Central memory CD8-positive, alpha-beta T cell (primary cell): ENCODE measurements at regions not wholly inside any gene's neighbourhood (a gene's known extent, or its start where the extent isn't known, plus 50 kb on each side); places are given as distances from the start of the nearest gene placed in this dataset.

Source experiments
- ATAC-seq: fragments of 150-1000 bp; cut with Tn5 transposase; replicated peaks from 2 replicates; pipeline ENCODE4 v1.10.0; 2022; ENCODE audit warnings: mild to moderate bottlenecking, moderate FRiP score, moderate number of reproducible peaks; ENCODE audit not compliant: poor library complexity, severe bottlenecking; ENCODE audit errors: extremely low read depth
- DNase-seq, 2 donors: peaks; one replicate each; pipeline ENCODE4 v3.0.0; 2021; ENCODE audit warnings: low spot score in 2 of 2
- H3K27ac Mint-ChIP-seq: one replicate; pipeline ENCODE4 v1.8.0; 2022; ENCODE audit warnings: low read depth, mild to moderate bottlenecking, moderate library complexity, mixed read lengths
- H3K27me3 Mint-ChIP-seq: one replicate; pipeline ENCODE4 v1.8.0; 2022; ENCODE audit warnings: mixed read lengths
- H3K36me3 Mint-ChIP-seq: one replicate; pipeline ENCODE4 v1.8.0; 2022; ENCODE audit warnings: mild to moderate bottlenecking, moderate library complexity, mixed read lengths; ENCODE audit not compliant: insufficient read depth
- H3K4me1 Mint-ChIP-seq: one replicate; pipeline ENCODE4 v1.8.0; 2022; ENCODE audit warnings: mixed read lengths
- H3K4me3 Mint-ChIP-seq: one replicate; pipeline ENCODE4 v1.8.0; 2022; ENCODE audit warnings: mild to moderate bottlenecking, moderate library complexity, mixed read lengths
- H3K9me3 Mint-ChIP-seq: one replicate; pipeline ENCODE4 v1.8.0; 2022; ENCODE audit warnings: mixed read lengths

DNA sequence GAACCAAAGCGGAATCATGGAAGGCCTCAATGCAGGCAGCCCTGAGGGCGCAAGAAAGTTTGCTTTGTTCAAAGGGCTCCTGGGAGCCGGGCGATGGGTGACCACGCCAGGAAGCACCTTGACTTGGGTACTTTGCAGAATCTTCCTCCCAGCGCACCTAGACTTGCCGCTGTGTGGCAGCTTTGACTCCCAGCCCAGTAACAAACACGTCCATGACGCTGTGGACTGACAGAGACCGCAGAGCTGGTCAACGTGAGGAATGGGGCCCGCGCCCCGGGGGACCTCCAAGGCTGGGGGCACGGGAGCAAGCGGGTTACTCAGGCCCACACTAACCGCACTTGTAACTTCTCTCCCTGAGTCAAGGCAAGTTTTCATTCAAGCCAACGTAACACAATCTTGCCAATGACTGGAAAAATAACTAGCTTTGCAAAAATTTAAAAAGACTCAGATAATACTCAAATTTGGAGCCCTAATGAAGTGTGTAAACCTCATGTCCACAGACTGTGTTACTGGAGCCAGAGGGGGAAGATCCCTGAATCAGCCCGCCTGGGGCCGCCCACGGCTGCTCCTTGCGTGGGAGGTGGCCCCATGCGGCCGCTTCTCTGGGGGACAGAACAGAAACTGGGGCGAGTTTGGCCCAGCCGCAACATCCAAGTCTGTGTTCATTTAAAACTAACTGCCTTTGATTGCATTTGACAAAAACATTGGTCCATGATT, 130.8 kb downstream of the DNAJB6 start:
- H3K27ac Mint-ChIP-seq, result no peak overlapping the region
- H3K4me1 Mint-ChIP-seq, result peaks cover 27% of the 10 kb centered on the region
- no peaks in the 10 kb centered on the region for H3K9me3 Mint-ChIP-seq
- ATAC-seq (no peak), DNase-seq (no peak)
- H3K36me3 Mint-ChIP-seq, result peaks cover 4% of the 10 kb centered on the region
- H3K4me3 Mint-ChIP-seq, result no peak overlapping the region
- H3K27me3 Mint-ChIP-seq, result peaks cover 18% of the 10 kb centered on the region

DNA sequence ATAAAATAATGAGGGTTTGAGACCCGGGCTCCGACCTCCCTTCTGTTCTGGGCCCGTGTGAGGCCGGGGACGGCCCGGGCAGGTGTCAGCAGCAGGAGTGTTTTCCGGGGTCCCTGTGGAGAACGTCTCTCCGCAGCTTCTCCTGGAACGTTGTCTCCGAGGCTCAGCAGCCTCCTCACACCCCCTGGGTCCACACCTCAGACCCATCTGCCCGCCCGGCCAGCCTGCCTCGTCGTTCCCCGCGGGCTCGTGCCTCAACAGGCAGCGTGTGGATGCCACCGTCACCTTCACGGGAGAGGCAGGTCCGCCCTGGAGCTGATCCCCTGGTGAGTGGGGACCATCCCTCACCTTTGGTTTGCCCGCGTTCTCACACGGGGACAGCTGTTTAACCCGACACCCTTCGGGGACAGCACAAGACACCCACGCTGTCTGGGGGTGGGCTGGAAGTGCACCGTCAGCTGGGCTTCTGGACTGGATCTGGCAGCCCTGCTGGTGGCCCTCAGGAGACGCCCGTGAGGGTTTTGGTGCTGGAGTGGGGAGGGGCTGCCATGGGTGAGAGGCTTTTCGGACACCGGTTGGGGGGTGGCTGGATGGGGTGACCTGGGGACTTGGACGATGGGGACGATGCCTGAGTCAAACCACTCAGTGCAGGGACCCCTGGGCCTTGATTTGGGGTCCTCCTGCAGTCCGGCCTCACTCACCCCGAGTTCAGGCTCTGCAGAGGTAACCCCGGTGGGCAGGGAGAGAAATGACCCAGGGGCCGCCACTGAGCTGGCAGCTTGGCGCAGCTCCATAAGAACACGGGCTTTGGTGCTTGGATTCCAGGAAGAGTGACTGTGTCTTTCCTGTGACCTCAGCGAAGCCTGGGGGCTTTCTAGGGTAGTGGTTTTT, 131.7 kb downstream of the DNAJB6 start:
- H3K4me1 Mint-ChIP-seq, result peaks cover 23% of the 10 kb centered on the region
- ATAC-seq (no peak), DNase-seq (no peak)
- H3K27ac Mint-ChIP-seq, result no peak overlapping the region
- H3K9me3 Mint-ChIP-seq, result no peaks in the 10 kb centered on the region
- no peak overlapping the region for H3K4me3 Mint-ChIP-seq
- peaks cover 4% of the 10 kb centered on the region for H3K36me3 Mint-ChIP-seq
- H3K27me3 Mint-ChIP-seq, result peaks cover 18% of the 10 kb centered on the region

DNA sequence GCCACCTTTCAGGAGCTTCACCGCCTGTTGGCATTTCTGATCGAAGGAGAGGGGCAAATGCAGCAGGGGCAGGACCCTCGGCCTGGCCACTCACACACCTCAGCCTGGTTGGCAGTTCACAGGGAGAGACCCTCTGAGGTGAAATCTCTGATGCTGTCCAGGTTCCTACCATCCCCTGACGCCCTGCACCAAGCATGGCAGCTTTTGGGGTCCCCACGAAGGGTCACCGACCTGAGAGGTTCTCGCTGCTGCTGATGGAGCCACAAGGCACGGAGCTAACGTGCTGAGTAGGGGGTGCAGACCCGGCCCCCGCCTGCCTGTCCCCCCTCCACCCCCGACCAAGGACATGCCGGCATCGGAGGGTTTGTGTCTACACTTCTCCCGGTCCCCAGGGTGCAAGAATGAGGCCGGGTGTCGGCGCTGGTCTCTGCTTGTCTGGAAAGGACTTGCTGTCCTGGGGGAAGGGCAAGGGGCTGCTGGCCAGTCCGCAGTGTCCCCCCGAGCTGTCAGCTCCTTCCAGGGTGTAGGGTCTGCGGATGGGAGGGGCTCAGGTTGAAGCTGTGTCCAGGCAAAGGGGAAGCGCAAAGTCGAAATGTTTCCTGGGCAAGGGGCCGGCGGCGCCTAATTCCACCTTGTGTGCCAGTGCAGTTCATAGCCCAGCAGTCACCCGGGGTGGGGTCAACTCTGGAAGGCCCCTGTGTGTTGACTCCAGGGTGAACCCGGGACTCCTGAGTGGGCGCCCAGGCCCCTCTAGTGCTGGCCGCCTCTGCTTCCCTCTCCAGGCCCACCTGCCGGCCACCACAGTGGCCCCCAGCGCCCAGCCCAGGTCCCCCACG, 132.6 kb downstream of the DNAJB6 start:
- ATAC-seq (no peak), DNase-seq (no peak)
- Mint-ChIP-seq H3K4me1 (peaks cover 23% of the 10 kb centered on the region), H3K9me3 (no peaks in the 10 kb centered on the region), H3K27me3 (peaks cover 18% of the 10 kb centered on the region), H3K4me3 (no peak overlapping the region), H3K36me3 (peaks cover 4% of the 10 kb centered on the region), H3K27ac (no peak overlapping the region)

DNA sequence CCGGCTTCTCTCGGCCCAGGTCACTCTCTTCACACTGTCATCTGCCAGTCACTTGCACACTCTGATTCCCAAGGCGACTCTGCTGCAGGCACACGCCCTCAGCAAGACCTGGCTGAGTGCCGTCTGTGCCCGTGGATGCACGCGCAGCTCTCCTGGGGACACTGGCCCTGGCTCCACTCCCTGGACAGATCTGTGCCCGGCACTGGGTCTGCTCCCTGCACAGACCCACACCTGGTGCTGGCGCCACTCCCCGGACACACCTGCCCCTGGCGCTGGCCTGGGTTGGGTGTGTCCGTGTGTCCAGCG, 133.2 kb downstream of the DNAJB6 start:
- no peak overlapping the region for H3K4me3 Mint-ChIP-seq

DNA sequence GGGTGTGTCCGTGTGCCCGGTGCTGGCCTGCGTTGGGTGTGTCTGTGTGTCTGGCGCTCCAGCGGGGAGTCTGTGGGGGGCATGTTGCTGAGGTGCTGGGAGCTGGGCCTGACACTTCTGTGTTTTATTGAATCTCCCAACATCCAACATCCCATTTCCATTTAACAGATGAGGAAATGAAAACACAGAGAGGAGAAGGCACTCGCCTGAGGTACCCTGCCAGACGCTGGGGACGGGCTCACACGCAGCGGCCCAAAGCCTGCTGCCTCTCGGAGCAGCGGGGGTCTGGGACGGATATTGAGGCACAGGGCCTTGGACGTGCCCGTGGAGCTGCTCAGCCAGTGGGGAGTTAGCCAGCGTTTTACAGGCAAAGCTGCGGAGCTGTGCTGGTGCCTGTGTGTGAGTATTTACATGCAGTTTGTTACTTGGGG, 133.9 kb downstream of the DNAJB6 start:
- H3K4me1 Mint-ChIP-seq, result peaks cover 23% of the 10 kb centered on the region

More for the DNA sequence above, 133.2 kb downstream of the DNAJB6 start:
- no peak overlapping the region for H3K27ac Mint-ChIP-seq
- DNase-seq (no peak), ATAC-seq (no peak)
- H3K9me3 Mint-ChIP-seq, result no peaks in the 10 kb centered on the region
- H3K36me3 Mint-ChIP-seq, result peaks cover 4% of the 10 kb centered on the region
- peaks cover 18% of the 10 kb centered on the region for H3K27me3 Mint-ChIP-seq
- H3K4me1 Mint-ChIP-seq, result peaks cover 23% of the 10 kb centered on the region

DNA sequence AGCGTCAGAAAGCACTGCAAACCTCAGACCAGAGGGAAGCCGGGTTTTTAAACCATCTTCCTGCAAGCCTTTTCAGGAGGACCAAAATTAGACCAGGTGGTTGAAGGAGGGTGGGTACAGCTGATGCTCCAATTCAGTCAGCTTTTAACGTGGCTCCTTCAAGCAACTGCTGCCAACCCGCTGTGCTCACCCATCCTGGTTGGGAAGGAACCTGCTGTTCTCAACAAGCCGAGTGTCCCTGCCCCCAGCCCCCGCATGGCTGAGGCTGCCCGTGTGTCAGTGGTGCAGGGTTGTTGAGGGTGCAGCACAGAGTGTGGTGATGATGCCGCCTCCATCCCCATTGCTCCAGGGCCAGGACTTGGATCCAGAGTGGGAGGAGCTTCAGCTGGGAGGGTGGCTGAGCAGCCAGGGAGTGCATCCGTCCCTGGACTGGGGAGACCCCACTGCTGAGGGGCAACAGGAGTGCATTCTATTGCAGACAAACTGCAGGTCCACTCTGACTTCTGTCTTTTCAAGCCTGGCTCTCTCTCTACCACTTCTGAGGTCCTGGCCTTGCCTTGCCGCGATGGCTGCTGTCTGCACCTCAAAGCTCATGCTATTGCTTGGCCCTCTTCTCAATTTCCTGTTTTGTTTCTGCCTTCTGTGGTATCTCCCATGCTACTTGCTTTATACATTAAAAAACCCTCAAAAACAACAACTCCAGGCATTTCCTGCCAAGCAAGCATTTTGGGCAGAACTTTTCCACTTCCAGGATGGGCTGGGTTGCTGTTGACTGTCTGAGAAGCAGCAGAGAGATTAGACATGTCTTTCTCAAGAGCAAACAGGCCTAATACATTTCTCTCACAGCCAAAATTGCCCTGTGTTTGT, 134.7 kb downstream of the DNAJB6 start:
- Mint-ChIP-seq H3K27me3 (peaks cover 5% of the 10 kb centered on the region), H3K4me3 (peak overlapping the region; percentile 39), H3K27ac (peak overlapping the region; percentile 83), H3K9me3 (no peaks in the 10 kb centered on the region), H3K4me1 (peaks cover 19% of the 10 kb centered on the region), H3K36me3 (peaks cover 3% of the 10 kb centered on the region)
- no peak for DNase-seq
- ATAC-seq, result peak; percentile 60

More for the DNA sequence above, 133.9 kb downstream of the DNAJB6 start:
- no peak for ATAC-seq
- peak overlapping the region; percentile 83 for H3K27ac Mint-ChIP-seq
- no peak for DNase-seq
- H3K9me3 Mint-ChIP-seq, result no peaks in the 10 kb centered on the region
- H3K36me3 Mint-ChIP-seq, result peaks cover 3% of the 10 kb centered on the region
- H3K4me3 Mint-ChIP-seq, result peak overlapping the region; percentile 39
- H3K27me3 Mint-ChIP-seq, result peaks cover 12% of the 10 kb centered on the region

DNA sequence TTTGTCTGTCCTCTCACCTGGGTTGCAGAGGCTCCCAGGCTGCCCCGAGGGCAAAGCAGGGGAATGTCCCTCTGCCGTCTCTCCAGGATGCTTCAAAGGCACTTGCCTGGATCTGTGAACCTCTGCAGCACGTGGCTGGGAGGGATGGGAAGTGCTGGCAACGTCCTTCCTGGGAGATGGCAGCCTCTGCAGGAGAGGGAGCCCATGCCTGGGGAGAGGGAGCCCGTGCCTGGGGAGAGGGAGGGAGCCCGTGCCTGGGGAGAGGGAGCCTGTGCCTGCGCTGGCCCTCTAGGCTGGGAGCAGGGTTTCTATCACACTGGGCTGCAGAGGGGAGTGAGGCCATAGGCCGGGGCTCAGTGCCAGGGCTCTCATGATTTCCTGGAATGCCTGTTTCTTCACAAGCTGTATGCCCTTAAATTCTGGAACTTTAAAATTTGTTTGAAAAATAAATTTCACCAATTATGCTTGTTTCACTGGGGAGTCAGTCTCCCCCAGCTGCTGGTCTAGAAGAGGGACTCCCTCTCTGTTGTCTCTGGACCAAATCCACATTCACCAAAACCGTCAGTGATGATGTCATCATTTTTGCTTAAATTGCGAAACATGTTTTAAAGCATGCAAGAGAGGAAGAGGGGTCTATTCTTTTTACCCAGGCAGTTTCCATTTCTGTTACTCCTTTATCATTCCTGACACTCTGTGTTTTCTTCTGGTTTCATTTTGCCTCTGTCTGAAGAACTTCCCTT, 135.7 kb downstream of the DNAJB6 start:
- Mint-ChIP-seq H3K27me3 (no peaks in the 10 kb centered on the region), H3K4me3 (peak overlapping the region; percentile 39), H3K4me1 (peaks cover 17% of the 10 kb centered on the region), H3K36me3 (peaks cover 4% of the 10 kb centered on the region), H3K27ac (peak overlapping the region; percentile 83), H3K9me3 (no peaks in the 10 kb centered on the region)
- DNase-seq (no peak), ATAC-seq (no peak)

DNA sequence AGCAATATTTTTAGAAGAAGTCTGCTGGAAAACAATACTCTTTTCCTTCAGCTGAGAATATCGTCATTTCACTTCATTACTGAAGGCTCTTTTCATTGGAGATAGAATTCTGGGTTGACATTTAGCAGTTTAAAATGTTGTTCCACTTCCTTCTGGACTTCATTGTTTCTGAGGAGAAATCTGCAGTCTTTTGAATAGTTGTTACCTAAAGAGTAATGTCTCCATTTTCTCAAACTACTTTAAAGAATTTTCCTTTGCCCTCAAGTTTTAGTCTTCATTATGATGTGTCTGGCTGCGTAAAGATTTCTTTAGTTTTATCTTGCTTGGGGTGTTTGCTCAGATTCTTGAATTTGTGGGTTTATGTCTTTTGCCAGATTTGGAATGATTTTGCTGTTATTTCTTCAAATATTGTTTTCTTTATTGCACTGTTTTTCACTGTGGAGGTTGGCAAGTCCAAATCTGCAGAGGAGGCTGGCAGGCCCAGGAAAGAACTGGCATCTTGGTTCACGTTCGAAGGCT, 136.3 kb downstream of the DNAJB6 start:
- H3K9me3 Mint-ChIP-seq, result no peaks in the 10 kb centered on the region
- no peaks in the 10 kb centered on the region for H3K27me3 Mint-ChIP-seq
- ATAC-seq (no peak), DNase-seq (no peak)
- H3K36me3 Mint-ChIP-seq, result peaks cover 4% of the 10 kb centered on the region
- H3K4me3 Mint-ChIP-seq, result no peak overlapping the region
- H3K27ac Mint-ChIP-seq, result peak overlapping the region; percentile 83
- H3K4me1 Mint-ChIP-seq, result peaks cover 17% of the 10 kb centered on the region

DNA sequence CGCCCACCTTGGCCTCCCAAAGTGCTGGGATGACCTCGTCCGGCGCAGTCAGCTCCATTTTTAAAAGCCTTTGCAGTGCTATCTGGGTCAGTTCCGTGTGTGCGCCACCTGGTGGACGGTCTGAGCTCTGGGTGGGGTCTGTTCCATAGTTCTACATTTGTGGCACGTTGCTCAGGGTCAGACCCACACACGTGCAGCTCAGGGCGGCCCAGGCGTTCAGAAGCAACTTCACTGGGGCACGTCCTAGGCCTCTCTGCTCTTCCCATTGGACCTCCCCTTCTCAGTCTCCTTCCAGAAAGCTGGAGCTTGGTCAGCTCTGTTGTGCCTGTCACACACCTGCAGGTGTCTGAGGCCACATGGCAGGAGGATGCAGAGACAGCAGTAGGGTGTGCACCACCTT, 137.9 kb downstream of the DNAJB6 start:
- Mint-ChIP-seq H3K36me3 (peaks cover 4% of the 10 kb centered on the region), H3K4me1 (peaks cover 17% of the 10 kb centered on the region), H3K27ac (no peak overlapping the region), H3K9me3 (no peaks in the 10 kb centered on the region), H3K4me3 (no peak overlapping the region), H3K27me3 (no peaks in the 10 kb centered on the region)
- ATAC-seq, result no peak
- no peak for DNase-seq

DNA sequence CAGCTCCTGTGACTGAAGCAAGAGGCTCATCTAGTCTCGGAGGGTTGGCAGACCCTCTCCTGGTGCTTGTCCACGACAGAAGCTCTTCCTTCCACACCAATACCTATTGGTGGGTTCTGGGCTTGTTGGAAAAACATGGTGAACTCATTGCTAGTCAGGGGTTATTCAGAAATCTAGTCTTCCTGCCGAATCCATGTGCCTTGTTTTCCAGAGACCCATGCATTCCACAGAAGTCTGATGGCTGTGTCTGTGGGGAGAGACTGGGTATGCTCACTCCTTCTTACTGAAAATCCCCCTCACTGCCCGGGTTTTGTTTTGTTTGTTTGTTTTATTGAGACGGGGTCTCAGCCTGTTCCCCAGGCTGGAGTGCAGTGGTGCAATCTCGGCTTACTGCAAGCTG, 138.3 kb downstream of the DNAJB6 start:
- Mint-ChIP-seq H3K4me1 (peaks cover 17% of the 10 kb centered on the region), H3K36me3 (peaks cover 4% of the 10 kb centered on the region), H3K4me3 (no peak overlapping the region), H3K9me3 (no peaks in the 10 kb centered on the region), H3K27me3 (no peaks in the 10 kb centered on the region), H3K27ac (no peak overlapping the region)
- DNase-seq (no peak), ATAC-seq (no peak)

DNA sequence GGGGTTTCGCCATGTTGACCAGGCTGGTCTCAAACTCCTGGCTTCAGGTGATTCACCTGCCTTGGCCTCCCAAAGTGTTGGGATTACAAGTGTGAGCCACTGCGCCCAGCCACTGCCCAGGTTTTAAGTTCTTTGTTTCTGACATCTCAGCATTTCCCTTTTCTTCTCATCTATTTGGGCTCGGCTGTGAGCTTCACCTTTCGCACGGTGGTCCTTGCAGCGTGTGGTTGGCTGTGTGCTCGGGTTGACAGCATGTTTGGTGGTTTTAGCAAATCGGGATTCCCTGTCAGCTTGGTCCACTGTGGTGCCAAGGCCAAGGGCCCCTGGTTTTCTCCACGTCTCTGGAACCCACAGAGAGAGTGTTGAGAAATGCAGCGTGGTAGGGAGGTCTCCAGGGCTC, 138.8 kb downstream of the DNAJB6 start:
- Mint-ChIP-seq H3K4me3 (no peak overlapping the region), H3K9me3 (no peaks in the 10 kb centered on the region), H3K36me3 (peaks cover 4% of the 10 kb centered on the region), H3K27ac (no peak overlapping the region), H3K4me1 (peaks cover 17% of the 10 kb centered on the region), H3K27me3 (no peaks in the 10 kb centered on the region)
- no peak for DNase-seq
- no peak for ATAC-seq
